ENCODE measurements at regions not wholly inside any gene's neighbourhood (a gene's known extent, or its start where the extent isn't known, plus 50 kb on each side); places are given as distances from the start of the nearest gene placed in this dataset.

DNA sequence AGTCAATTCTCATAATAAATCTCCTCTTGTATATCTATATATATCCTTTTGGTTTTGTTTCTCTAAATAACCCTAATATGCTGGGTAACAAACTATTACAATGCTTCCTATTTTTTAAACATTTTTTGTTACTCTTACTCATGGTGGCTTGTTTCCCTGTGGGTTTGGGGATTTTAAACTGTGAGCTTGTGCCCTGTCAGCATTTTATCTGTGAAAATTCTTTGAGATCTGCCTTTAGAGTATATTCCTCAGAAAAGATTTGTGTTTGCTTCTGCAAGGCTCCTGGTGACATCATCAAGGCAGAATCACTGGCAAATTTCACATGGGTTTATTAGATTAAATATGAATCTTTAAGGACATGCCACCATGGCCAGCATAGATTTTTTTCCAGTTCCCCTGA, 273.6 kb downstream of the LRFN2 start:
- no peak for DNase-seq (ENCODE audit: low read depth, low spot score)
- Histone ChIP-seq H3K9ac (ENCODE audit: insufficient read length, low read depth) (no peak overlapping the region), H3K4me1 (ENCODE audit: insufficient read depth, insufficient read length) (no peaks in the 10 kb centered on the region), H3K36me3 (ENCODE audit: insufficient read depth, insufficient read length, low read length) (no peaks in the 10 kb centered on the region), H3K4me3 (ENCODE audit: insufficient read length, low read depth) (no peak overlapping the region), H3K9me3 (ENCODE audit: insufficient read depth, low read length) (no peaks in the 10 kb centered on the region), H3K27me3 (ENCODE audit: insufficient read depth, insufficient read length) (no peaks in the 10 kb centered on the region)
- TF ChIP-seq SUZ12 (IDR thresholded peaks at IDR 0.05; ENCODE audit: extremely low read depth, insufficient read depth, insufficient read length) (no peak), YY1 (IDR thresholded peaks at IDR 0.05; ENCODE audit: insufficient read depth, insufficient read length) (no peak), ZNF274 (IDR thresholded peaks at IDR 0.05; ENCODE audit: low read depth, low read length) (no peak)

DNA sequence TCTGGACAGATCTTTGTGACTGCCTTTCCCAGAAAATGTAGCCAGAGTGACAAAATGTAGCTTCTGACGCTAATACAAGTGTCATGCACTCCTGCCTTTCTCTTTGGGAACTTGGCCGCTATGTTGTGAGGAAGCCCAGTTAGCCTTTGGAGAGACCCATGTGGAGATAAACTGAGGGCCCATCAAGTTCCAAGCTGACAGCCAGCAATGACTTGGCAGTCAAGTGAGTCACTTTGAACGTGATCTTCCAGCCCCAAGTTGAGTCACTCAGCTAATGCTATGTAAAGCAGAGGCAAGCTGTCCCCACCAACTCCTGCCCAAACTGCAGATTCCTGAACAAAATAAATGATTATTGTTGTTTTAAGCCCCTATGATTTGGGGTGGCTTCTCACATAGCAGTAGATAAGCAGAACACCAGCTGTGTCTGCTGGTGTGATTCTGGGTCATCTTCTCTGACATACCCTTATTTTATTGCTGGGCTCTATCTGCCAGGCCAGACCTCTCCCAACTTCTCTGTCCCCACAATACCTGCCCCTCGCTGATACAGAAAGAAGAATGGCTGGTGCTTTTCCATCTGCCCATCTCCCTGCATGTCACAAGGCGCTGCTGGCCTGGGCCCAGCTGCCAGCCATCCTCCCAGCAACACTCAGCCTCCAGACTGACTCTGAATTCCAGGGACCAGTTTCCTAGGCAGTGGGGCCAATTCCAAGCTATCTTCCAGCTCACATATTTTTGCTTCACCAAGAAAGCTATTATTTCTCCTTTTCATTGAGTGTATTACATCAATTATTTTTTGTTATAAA, 274.8 kb downstream of the LRFN2 start:
- Histone ChIP-seq H3K9ac (ENCODE audit: insufficient read length, low read depth) (no peak overlapping the region), H3K4me3 (ENCODE audit: insufficient read length, low read depth) (no peak overlapping the region), H3K4me1 (ENCODE audit: insufficient read depth, insufficient read length) (no peaks in the 10 kb centered on the region), H3K9me3 (ENCODE audit: insufficient read depth, low read length) (no peaks in the 10 kb centered on the region), H3K27me3 (ENCODE audit: insufficient read depth, insufficient read length) (no peaks in the 10 kb centered on the region), H3K36me3 (ENCODE audit: insufficient read depth, insufficient read length, low read length) (no peaks in the 10 kb centered on the region)
- DNase-seq (ENCODE audit: low read depth, low spot score), result no peak
- TF ChIP-seq YY1 (IDR thresholded peaks at IDR 0.05; ENCODE audit: insufficient read depth, insufficient read length), result no peak
- TF ChIP-seq SUZ12 (IDR thresholded peaks at IDR 0.05; ENCODE audit: extremely low read depth, insufficient read depth, insufficient read length), result no peak
- no peak for TF ChIP-seq ZNF274 (IDR thresholded peaks at IDR 0.05; ENCODE audit: low read depth, low read length)

DNA sequence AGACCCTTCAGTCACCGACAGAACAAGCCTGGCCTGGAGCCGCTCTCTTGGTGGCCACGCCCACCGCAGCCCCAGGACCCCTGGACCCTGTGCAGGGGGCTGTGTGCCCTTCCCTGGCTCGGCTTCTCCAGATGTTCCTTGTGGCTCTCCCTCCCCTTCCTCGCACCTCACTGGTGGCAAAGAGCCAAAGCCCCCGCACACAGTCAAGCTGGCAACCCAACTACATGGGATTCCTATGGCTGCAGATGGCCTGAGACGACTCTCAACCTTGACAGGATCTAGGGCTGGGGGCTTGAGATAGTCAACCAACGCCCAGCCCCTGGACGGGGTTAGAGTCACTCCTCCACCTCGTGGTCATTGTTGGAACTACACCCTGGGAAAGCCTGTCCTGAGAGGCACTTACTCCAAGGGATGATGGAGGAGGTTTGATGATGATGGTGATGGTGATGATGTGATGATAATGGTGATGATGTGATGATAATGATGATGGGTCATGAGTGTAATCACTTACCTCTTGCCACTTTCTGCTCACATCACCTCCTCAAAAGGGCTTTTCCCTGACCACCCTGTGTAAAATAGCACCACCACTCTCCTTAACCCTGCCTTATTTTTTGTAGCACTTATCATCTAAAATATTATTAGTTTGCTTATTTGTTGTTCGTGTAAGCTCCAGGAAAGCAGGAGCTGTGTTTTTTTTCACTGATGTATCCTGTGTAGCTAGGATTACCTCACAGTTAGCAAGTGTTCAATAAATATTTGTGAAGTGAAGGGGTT, 278.4 kb downstream of the LRFN2 start:
- Histone ChIP-seq H3K4me1 (ENCODE audit: insufficient read depth, insufficient read length) (no peaks in the 10 kb centered on the region), H3K4me3 (ENCODE audit: insufficient read length, low read depth) (no peak overlapping the region), H3K27me3 (ENCODE audit: insufficient read depth, insufficient read length) (no peaks in the 10 kb centered on the region), H3K36me3 (ENCODE audit: insufficient read depth, insufficient read length, low read length) (no peaks in the 10 kb centered on the region), H3K9me3 (ENCODE audit: insufficient read depth, low read length) (no peaks in the 10 kb centered on the region), H3K9ac (ENCODE audit: insufficient read length, low read depth) (no peak overlapping the region)
- DNase-seq (ENCODE audit: low read depth, low spot score), result peak; percentile 40
- no peak for TF ChIP-seq ZNF274 (IDR thresholded peaks at IDR 0.05; ENCODE audit: low read depth, low read length)
- no peak for TF ChIP-seq YY1 (IDR thresholded peaks at IDR 0.05; ENCODE audit: insufficient read depth, insufficient read length)
- no peak for TF ChIP-seq SUZ12 (IDR thresholded peaks at IDR 0.05; ENCODE audit: extremely low read depth, insufficient read depth, insufficient read length)

DNA sequence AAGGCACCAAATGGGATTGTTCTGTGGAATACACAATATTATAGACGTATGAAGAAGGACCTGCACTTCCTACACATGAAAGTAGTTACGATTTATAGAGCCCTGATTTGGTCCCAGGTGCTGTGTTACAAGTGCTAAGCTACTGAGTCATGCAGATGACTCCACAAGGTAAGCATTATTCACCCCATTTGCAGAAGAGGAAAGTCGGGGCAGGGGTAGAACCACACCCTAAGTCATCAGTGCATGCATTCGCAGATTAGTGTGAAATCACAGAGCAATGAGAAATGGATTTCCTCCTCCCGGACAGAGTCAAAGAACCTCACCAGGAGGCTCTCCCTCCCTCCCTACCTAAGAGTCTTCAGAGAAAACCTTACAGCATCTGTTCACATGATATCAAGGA, 279.5 kb downstream of the LRFN2 start:
- no peaks in the 10 kb centered on the region for H3K9me3 ChIP-seq (ENCODE audit: insufficient read depth, low read length)
- H3K36me3 ChIP-seq (ENCODE audit: insufficient read depth, insufficient read length, low read length), result no peaks in the 10 kb centered on the region
- DNase-seq (ENCODE audit: low read depth, low spot score), result no peak
- no peak overlapping the region for H3K9ac ChIP-seq (ENCODE audit: insufficient read length, low read depth)
- no peak overlapping the region for H3K4me3 ChIP-seq (ENCODE audit: insufficient read length, low read depth)
- no peaks in the 10 kb centered on the region for H3K4me1 ChIP-seq (ENCODE audit: insufficient read depth, insufficient read length)
- TF ChIP-seq ZNF274 (IDR thresholded peaks at IDR 0.05; ENCODE audit: low read depth, low read length) (no peak), SUZ12 (IDR thresholded peaks at IDR 0.05; ENCODE audit: extremely low read depth, insufficient read depth, insufficient read length) (no peak), YY1 (IDR thresholded peaks at IDR 0.05; ENCODE audit: insufficient read depth, insufficient read length) (no peak)
- no peaks in the 10 kb centered on the region for H3K27me3 ChIP-seq (ENCODE audit: insufficient read depth, insufficient read length)

DNA sequence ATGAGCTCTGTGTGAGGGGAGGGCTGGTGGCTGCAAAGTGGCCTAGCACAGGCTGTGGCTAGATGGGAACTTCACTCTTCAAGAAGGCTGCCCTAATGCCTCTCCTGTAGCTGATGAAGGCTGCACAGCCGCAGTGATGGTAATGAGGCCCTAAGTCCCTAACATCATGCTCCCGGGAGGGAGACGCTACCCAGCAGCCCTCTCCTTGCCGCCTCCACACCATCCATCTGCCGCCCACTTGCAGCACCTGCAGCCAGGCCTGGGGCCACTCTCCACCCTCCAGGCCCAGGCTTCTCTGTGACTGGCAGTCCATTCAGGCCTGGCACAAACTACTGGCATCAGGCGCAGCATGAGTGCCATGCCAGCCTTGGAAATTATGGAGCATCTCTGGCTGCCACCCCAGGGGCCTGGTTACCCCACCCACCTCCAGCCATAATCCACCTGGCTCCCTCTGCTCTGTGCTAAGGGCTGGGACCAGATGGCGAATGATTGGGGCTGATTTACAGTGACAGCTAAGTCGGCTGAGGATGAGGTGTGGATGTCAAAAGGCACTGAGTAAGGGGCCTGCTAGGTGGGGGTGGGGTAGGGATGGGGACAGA, 284.2 kb downstream of the LRFN2 start:
- H3K9ac ChIP-seq (ENCODE audit: insufficient read length, low read depth), result no peak overlapping the region
- H3K4me1 ChIP-seq (ENCODE audit: insufficient read depth, insufficient read length), result peaks cover 2% of the 10 kb centered on the region
- DNase-seq (ENCODE audit: low read depth, low spot score), result no peak
- no peaks in the 10 kb centered on the region for H3K36me3 ChIP-seq (ENCODE audit: insufficient read depth, insufficient read length, low read length)
- H3K9me3 ChIP-seq (ENCODE audit: insufficient read depth, low read length), result no peaks in the 10 kb centered on the region
- H3K27me3 ChIP-seq (ENCODE audit: insufficient read depth, insufficient read length), result no peaks in the 10 kb centered on the region
- TF ChIP-seq SUZ12 (IDR thresholded peaks at IDR 0.05; ENCODE audit: extremely low read depth, insufficient read depth, insufficient read length), result no peak
- H3K4me3 ChIP-seq (ENCODE audit: insufficient read length, low read depth), result no peak overlapping the region

DNA sequence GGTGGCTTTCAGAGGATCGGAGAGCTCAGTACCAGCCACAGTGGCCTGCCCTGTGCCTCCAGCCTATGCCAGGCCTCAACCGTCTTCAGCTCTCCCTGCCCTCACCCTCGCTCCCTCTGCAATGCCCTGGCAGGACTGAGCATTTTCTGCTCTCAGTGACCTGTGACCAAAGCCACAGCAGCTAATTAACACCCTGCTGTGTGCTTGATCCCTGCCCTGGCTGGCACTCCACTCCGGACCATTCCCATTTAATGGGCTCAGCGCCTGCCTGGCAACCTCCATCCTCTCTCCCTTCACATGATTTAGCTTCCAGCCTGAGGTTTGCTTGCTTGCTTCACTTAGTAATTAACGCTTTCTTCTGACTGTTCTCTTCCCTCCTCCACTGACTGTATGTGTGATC, 287.5 kb downstream of the LRFN2 start:
- H3K9ac ChIP-seq (ENCODE audit: insufficient read length, low read depth), result no peak overlapping the region
- H3K4me3 ChIP-seq (ENCODE audit: insufficient read length, low read depth), result no peak overlapping the region
- H3K36me3 ChIP-seq (ENCODE audit: insufficient read depth, insufficient read length, low read length), result no peaks in the 10 kb centered on the region
- TF ChIP-seq YY1 (IDR thresholded peaks at IDR 0.05; ENCODE audit: insufficient read depth, insufficient read length), result no peak
- TF ChIP-seq ZNF274 (IDR thresholded peaks at IDR 0.05; ENCODE audit: low read depth, low read length), result no peak
- DNase-seq (ENCODE audit: low read depth, low spot score), result no peak
- H3K9me3 ChIP-seq (ENCODE audit: insufficient read depth, low read length), result no peaks in the 10 kb centered on the region
- no peaks in the 10 kb centered on the region for H3K27me3 ChIP-seq (ENCODE audit: insufficient read depth, insufficient read length)
- H3K4me1 ChIP-seq (ENCODE audit: insufficient read depth, insufficient read length), result peaks cover 2% of the 10 kb centered on the region

DNA sequence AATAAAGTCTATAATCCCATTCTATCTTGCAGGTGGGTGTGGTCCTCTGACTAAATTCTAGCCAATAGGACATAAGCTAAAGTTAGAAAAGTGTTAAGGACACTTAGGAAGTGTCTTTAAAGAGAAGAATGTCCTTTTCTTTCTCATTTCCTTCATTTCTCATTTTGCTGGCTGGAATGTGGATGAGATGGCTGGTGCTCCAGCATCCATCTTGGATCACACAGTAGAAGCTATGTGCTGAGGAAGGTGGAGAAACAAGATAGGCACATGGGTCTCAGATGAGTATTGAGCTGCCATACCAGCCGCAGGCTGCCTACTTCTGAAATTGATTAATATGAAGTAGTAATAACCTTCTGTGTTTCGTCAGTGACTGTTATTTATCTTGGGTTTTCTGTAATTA, 289.0 kb downstream of the LRFN2 start:
- H3K9me3 ChIP-seq (ENCODE audit: insufficient read depth, low read length), result no peaks in the 10 kb centered on the region
- H3K27me3 ChIP-seq (ENCODE audit: insufficient read depth, insufficient read length), result no peaks in the 10 kb centered on the region
- H3K36me3 ChIP-seq (ENCODE audit: insufficient read depth, insufficient read length, low read length), result no peaks in the 10 kb centered on the region
- H3K4me1 ChIP-seq (ENCODE audit: insufficient read depth, insufficient read length), result peaks cover 2% of the 10 kb centered on the region
- TF ChIP-seq YY1 (IDR thresholded peaks at IDR 0.05; ENCODE audit: insufficient read depth, insufficient read length) (no peak), ZNF274 (IDR thresholded peaks at IDR 0.05; ENCODE audit: low read depth, low read length) (no peak), SUZ12 (IDR thresholded peaks at IDR 0.05; ENCODE audit: extremely low read depth, insufficient read depth, insufficient read length) (no peak)
- H3K4me3 ChIP-seq (ENCODE audit: insufficient read length, low read depth), result no peak overlapping the region
- H3K9ac ChIP-seq (ENCODE audit: insufficient read length, low read depth), result no peak overlapping the region
- DNase-seq (ENCODE audit: low read depth, low spot score), result no peak

All from NT2/D1 (cell line).